Smooth muscle cell of the brain vasculature (primary cell): ENCODE measurements at regions not wholly inside any gene's neighbourhood (a gene's known extent, or its start where the extent isn't known, plus 50 kb on each side); places are given as distances from the start of the nearest gene placed in this dataset.

Source experiments
- DNase-seq: peaks from one replicate; pipeline ENCODE4 v3.0.0-alpha.2; 2012; ENCODE audit warnings: low read depth, low spot score

DNA sequence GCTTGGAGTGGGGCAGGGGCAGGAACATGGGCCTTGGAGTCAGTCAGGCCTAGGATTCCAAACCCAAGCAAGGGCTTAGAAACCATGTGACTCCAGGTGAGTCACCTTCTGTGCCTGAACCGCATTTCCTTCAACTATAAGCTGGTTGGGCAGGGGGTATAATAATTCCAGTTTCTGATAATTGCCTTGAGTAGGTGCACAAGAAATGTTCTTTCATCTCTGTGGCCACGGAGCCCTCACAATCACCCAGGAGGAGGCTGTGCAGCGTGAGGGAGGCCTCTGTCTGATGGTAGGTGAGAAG lies 112.1 kb upstream of the HAAO start:
- no peak for DNase-seq

- DNase-seq, result no peak
Observed at GRCh38 chr2:42903821-42904575, 111.6 kb upstream of the HAAO start.

GRCh38 chr2:42902939-42903709 lies 110.7 kb upstream of the HAAO start:
- no peak for DNase-seq

DNA sequence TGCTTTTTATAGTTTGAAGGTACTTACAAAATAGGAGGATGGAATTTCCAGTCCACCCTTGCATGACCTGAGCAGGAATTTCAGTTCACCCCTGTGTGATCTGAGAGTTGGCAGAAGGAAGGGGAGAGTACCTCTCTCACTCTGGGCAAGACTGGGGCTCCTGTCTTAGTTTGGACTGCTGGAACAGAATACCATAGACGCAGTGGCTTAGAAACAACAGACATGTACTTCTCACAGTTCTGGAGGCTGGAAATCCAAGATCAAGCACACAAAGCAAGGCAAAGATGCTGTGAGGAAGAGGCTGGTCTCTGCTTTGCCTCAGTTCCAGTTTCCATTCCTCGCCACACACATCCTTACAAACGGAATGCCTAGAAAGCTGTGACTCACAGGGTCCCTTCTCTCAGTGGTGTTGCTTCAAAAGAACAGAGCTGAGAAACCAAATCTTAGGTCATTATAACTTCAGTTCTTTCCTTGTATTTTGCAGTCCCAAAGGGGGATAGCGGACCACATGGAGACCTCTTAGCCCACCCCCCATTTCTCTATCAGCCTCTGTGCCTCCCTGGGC lies 108.8 kb upstream of the HAAO start:
- no peak for DNase-seq

- DNase-seq, result no peak
Observed at GRCh38 chr2:42900289-42900891, 108.0 kb upstream of the HAAO start.

DNA sequence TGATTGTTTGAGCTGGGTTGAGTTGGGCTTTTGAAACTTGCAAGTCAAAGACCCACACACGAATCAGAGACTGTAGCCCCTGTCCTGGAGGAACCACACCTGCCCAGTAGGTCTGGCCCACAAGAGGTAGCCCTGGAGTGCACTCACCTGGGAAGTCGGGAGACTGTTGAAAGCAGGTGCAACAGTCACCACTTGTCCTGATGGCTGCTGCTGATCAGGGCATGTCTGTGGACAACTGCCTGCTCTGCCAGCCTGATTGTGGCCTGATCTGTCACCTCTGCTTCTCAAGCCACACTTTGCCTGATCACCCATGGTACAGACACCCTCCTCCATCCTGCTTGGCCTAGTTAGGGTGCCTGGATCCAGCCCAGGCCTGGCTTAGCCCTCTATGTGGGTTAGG lies 105.0 kb upstream of the HAAO start:
- no peak for DNase-seq

GRCh38 chr2:42895791-42896135 lies 103.4 kb upstream of the HAAO start:
- no peak for DNase-seq

GRCh38 chr2:42895134-42895790 lies 102.9 kb upstream of the HAAO start:
- DNase-seq, result no peak

GRCh38 chr2:42893047-42893758 lies 100.8 kb upstream of the HAAO start:
- no peak for DNase-seq

GRCh38 chr2:42890791-42891355 lies 98.5 kb upstream of the HAAO start:
- DNase-seq, result no peak

GRCh38 chr2:42888321-42889245 lies 96.2 kb upstream of the HAAO start:
- no peak for DNase-seq

GRCh38 chr2:42886921-42887320 lies 94.5 kb upstream of the HAAO start:
- no peak for DNase-seq

- DNase-seq, result no peak
Observed at GRCh38 chr2:42882756-42883155, 90.4 kb upstream of the HAAO start.

- no peak for DNase-seq
Observed at GRCh38 chr2:42881732-42882131, 89.3 kb upstream of the HAAO start.

GRCh38 chr2:42880738-42881690 lies 88.6 kb upstream of the HAAO start:
- no peak for DNase-seq

GRCh38 chr2:42879913-42880737 lies 87.7 kb upstream of the HAAO start:
- no peak for DNase-seq

GRCh38 chr2:42879121-42879705 lies 86.8 kb upstream of the HAAO start:
- DNase-seq, result no peak

- no peak for DNase-seq
Observed at GRCh38 chr2:42878581-42878980, 86.2 kb upstream of the HAAO start.
